SIG-M5 (cell line): ENCODE measurements at regions not wholly inside any gene's neighbourhood (a gene's known extent, or its start where the extent isn't known, plus 50 kb on each side); places are given as distances from the start of the nearest gene placed in this dataset.
"Not testable (repeated sequence)": the region's sequence is repeated elsewhere in the genome, so short reads cannot be mapped to it uniquely, and the experiment has no call there.

Experiments used
- DNase-seq: peaks from one replicate; lab custom pipeline; 2025; lab: John Stamatoyannopoulos, UW

DNA sequence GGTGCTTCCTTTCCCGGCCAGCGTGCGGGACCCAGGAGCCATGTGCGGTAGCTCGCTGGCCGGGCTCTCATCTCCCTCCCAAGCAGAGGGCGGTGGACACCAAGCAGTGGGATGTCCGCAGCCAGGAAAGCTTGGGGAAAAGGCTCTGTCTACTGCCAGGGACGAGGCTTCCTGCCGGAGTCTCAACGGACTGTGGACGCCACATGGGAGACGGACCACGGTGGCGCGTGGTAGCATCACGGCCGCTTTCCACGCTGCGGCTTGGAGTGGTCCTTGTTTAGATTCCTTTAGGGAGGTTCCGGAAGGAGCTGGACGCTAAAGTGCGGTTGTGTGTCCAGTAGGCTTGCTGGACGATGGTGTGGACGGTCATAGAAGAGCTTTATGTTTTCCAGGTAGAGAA lies 89.5 kb upstream of the MXRA5 start:
- not testable (repeated sequence) for DNase-seq

DNA sequence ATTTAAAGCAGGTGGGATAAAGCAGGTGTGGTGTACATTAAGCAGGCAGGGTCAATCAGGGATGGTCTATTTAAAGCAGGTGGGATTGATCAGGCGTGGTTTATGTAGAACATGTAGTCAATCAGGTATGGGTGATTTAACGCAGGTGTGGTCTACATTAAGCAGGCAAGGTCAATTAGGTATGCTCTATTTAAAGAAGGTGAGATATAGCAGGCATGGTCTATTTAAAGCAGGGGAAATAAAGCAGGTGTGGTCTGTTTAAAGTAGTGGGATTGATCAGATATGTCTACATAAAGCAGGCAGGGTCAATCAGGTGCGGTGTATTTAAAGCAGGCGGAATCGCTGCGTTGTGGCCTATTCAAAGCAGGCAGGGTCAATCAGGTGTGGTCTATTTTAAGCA lies 88.6 kb upstream of the MXRA5 start:
- DNase-seq = no peak

DNA sequence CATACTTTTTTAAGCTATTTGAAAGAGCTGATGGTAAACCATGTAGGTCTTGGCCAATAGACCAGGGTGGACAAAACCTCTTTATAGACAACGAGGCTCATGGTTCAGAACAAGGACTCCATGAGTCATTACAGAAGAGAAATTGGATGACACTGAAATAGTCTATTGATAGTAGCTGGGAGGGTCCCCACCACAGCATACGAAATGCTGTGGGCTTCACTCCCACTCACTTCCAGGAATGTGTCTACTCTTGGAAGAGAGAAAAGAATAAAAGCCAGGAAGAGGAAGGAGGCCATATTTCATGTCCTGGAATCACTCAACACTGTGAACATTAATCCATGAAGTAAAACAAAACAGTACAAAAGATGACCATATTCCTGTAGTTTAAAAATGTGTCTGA lies 82.3 kb upstream of the MXRA5 start:
- DNase-seq = no peak

DNA sequence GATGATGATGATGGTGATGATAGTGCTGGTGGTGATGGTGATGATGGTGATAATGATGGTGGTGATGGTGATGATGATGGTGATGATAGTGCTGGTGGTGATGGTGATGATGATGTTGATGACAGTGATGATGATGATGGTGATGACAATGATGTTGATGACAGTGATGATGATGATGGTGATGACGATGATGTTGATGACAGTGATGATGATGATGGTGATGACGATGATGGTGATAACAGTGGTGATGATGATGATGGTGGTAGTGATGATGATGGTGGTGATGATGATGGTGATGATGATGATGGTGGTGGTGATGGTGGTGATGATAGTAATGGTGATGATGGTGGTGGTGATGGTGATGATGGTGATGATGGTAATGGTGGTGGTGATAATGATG lies 80.1 kb upstream of the MXRA5 start:
- no peak for DNase-seq

DNA sequence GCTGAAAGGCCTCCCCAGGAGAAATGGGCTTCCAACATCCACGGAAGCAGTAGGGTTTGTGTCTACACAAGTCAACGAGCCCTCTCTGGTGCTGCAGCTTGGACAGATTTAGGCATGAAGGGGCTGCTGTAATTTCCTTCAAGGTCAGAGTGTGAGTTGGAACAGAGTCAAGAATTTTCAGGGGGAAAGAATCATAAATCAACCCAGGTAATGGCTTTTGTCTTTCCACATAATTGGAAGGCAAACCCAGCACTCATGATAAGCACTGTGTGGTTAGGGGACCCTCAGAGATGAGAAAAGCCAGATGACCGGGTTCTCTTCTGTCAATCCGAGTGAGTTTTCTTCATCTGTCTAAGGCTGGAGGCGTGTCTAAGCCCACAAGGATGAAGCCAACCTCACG lies 78.6 kb upstream of the MXRA5 start:
- DNase-seq = no peak

GRCh38 chrX:3420316-3420715 lies 73.9 kb upstream of the MXRA5 start:
- no peak for DNase-seq

DNA sequence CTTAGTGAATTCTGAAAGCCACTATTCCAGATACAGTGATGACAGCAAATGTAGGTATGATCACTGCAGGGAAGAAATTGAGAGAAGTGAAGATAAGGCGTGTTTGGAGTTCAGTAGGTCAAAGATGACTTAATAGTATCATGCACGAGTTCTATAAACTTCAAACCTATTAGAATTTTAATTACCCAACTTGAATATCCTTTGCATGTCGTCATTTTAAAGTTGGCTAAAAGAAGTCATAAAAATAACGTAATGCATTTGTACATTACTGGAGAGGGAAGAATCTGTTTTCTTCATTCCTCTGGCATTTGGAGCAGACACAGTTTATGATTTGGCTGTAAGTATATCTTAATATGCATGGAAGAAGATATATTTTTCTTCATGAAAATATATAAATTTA lies 68.6 kb upstream of the MXRA5 start:
- no peak for DNase-seq

- DNase-seq = not testable (repeated sequence)
Measured at GRCh38 chrX:3411626-3412025, 65.2 kb upstream of the MXRA5 start.

GRCh38 chrX:3409936-3410335 lies 63.5 kb upstream of the MXRA5 start:
- not testable (repeated sequence) for DNase-seq

DNA sequence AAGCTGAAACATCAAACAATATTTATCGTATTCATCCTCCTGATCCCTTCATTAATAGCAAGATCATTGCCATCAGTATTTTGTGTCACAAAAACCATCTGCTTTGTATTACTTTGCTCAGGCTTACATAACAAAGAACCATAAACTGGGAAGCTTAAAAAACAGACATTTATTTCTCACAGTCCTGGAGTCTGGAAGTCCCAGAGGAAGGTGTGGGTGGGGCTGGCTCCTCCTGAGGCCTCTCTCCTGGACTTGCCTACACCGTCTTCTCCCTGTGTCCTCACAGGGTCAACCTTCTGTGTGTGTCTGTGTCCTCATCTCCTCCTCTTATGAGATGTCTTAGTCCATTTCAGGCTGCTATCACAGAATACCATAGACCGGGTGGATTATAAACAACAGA lies 61.3 kb upstream of the MXRA5 start:
- no peak for DNase-seq

DNA sequence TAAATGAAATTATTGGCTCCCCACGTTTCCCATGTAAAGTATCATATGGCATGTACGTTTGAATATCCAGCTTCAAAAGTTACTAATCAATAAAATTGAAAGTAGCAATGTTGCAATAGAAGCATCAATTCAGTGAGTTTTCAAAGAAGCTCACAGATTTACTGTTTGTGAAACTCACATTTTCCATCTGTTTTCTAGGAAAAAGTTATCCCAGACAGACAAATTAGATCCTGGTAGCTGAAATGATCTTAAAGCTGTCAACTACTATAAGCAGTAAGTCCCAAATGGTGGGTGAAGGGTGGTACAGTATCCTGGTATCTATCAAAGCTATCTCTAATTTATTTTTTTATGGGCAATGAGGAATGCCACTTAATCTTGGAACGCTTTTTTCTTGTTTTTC lies 60.7 kb upstream of the MXRA5 start:
- no peak for DNase-seq

DNA sequence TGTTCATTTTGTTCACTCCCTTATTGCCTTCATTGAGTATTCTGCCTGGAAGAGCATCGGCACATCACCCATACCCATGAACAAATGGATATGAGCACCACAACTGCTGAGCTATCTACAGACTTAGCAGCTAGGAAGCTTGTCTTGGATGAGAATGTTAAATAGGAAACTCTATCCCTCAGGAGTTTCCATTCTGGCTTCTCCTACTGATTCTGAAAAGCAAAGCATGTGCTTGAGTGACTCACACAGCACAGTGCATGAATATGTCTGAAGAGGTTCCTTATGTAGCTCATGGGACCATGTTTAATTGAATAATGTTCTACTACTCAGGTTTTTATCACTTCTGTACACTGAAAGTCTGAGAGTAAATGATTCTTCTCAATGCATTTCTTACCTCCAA lies 57.3 kb upstream of the MXRA5 start:
- DNase-seq = no peak
